GM23248 (cell line): ENCODE measurements at regions not wholly inside any gene's neighbourhood (a gene's known extent, or its start where the extent isn't known, plus 50 kb on each side); places are given as distances from the start of the nearest gene placed in this dataset.

Experiments used
- EZH2 ChIP-seq: fragments of 200-600 bp; sonication (generic); IDR thresholded peaks from 2 replicates; pipeline ENCODE4 v1.6.1; 2018; ENCODE audit warnings: antibody characterized with exemption, mild to moderate bottlenecking; ENCODE audit not compliant: insufficient read depth, poor library complexity, severe bottlenecking
- EZH2phosphoT487 ChIP-seq: fragments of 200-600 bp; sonication (generic); IDR thresholded peaks from 2 replicates; pipeline ENCODE4 v1.6.1; 2018; ENCODE audit warnings: antibody characterized with exemption, moderate library complexity, mild to moderate bottlenecking, low read depth; ENCODE audit not compliant: insufficient read depth

DNA sequence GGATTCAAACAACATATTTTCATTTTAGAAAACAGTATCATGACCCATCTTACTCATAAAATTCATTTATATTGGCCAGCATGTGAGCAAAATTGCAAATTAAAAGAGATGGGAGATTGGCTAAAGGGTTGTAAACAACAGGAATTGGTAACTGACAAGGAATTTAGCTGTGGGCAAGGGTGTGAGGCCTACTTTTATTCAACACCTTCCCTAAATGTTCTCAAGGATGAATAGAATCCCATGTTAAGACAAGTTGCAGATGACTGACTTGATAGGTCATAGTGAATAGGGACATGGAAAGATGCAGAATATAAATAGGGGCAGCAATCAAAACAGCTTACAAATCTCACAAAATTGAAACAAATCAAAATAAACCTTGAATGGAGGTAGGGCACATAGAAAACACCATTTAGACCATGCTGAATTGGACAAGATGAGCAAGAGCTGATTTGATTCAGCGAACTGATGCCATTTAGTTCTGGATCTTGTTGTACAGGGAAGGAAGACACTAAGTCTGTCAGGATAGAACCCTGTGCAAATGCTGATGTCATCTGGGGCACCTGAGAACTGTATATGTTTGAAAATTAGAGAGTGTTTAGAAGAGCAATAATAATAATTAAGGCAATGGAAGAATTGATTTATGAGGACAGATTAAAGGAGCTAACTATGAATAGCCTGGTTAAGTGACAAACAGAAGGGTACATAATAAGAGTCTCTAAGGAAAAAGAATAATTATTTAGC, 509.7 kb downstream of the ZEB2 start:
- no peak for TF ChIP-seq EZH2
- no peak for TF ChIP-seq EZH2phosphoT487
